ENCODE measurements at regions not wholly inside any gene's neighbourhood (a gene's known extent, or its start where the extent isn't known, plus 50 kb on each side); places are given as distances from the start of the nearest gene placed in this dataset.

GRCh38 chr6:122128445-122128844 lies 271.0 kb upstream of the HSF2 start:
- no peak for TF ChIP-seq POLR2A (IDR thresholded peaks at IDR 0.05)
- TF ChIP-seq POLR2AphosphoS5 (IDR thresholded peaks at IDR 0.05), result no peak
- TF ChIP-seq CTCF (IDR thresholded peaks at IDR 0.05), result no peak
- TF ChIP-seq EP300 (IDR thresholded peaks at IDR 0.05), result no peak
- WGBS, result 91% methylated on average over 1 of the region's 1 CpG
- H3K4me1 ChIP-seq, result no peaks in the 10 kb centered on the region

GRCh38 chr6:122129313-122130025 lies 270.0 kb upstream of the HSF2 start:
- Histone ChIP-seq H3K4me3 (no peak overlapping the region), H3K9me3 (no peaks in the 10 kb centered on the region), H3K27me3 (no peaks in the 10 kb centered on the region), H3K36me3 (no peaks in the 10 kb centered on the region), H3K4me1 (no peaks in the 10 kb centered on the region), H3K27ac (no peak overlapping the region)
- 91% methylated on average over 1 of the region's 1 CpG for WGBS
- DNase-seq (ENCODE audit: low spot score in 2 of 2), result no peak
- TF ChIP-seq POLR2AphosphoS5 (IDR thresholded peaks at IDR 0.05) (no peak), EP300 (IDR thresholded peaks at IDR 0.05) (no peak), CTCF (IDR thresholded peaks at IDR 0.05) (no peak), POLR2A (IDR thresholded peaks at IDR 0.05) (no peak)

More at GRCh38 chr6:122128445-122128844, 271.0 kb upstream of the HSF2 start:
- Histone ChIP-seq H3K27me3 (no peaks in the 10 kb centered on the region), H3K4me3 (no peak overlapping the region), H3K9me3 (no peaks in the 10 kb centered on the region), H3K27ac (no peak overlapping the region), H3K36me3 (no peaks in the 10 kb centered on the region)
- no peak for DNase-seq (ENCODE audit: low spot score in 2 of 2)

- WGBS, result 54% methylated on average over 3 of the region's 3 CpGs
- H3K27me3 ChIP-seq, result no peaks in the 10 kb centered on the region
- H3K36me3 ChIP-seq, result no peaks in the 10 kb centered on the region
- no peak overlapping the region for H3K4me3 ChIP-seq
- DNase-seq (ENCODE audit: low spot score in 2 of 2), result no peak
- no peak for TF ChIP-seq EP300 (IDR thresholded peaks at IDR 0.05)
- TF ChIP-seq POLR2A (IDR thresholded peaks at IDR 0.05), result no peak
- no peak for TF ChIP-seq POLR2AphosphoS5 (IDR thresholded peaks at IDR 0.05)
- no peak for TF ChIP-seq CTCF (IDR thresholded peaks at IDR 0.05)
- no peak overlapping the region for H3K27ac ChIP-seq
- no peaks in the 10 kb centered on the region for H3K4me1 ChIP-seq
- no peaks in the 10 kb centered on the region for H3K9me3 ChIP-seq
Measured at GRCh38 chr6:122130026-122130348, 269.5 kb upstream of the HSF2 start.

- Histone ChIP-seq H3K36me3 (no peaks in the 10 kb centered on the region), H3K9me3 (no peaks in the 10 kb centered on the region), H3K27ac (no peak overlapping the region), H3K4me1 (no peaks in the 10 kb centered on the region), H3K27me3 (no peaks in the 10 kb centered on the region), H3K4me3 (no peak overlapping the region)
- DNase-seq (ENCODE audit: low spot score in 2 of 2), result no peak
- whole genome bisulfite sequencing, result 57% methylated on average over 2 of the region's 2 CpGs
- TF ChIP-seq CTCF (IDR thresholded peaks at IDR 0.05), result no peak
- no peak for TF ChIP-seq EP300 (IDR thresholded peaks at IDR 0.05)
- TF ChIP-seq POLR2AphosphoS5 (IDR thresholded peaks at IDR 0.05), result no peak
- TF ChIP-seq POLR2A (IDR thresholded peaks at IDR 0.05), result no peak
Measured at GRCh38 chr6:122130518-122130917, 268.9 kb upstream of the HSF2 start.

- H3K36me3 ChIP-seq, result no peaks in the 10 kb centered on the region
- H3K27me3 ChIP-seq, result no peaks in the 10 kb centered on the region
- no peak for DNase-seq (ENCODE audit: low spot score in 2 of 2)
- H3K9me3 ChIP-seq, result no peaks in the 10 kb centered on the region
- TF ChIP-seq POLR2AphosphoS5 (IDR thresholded peaks at IDR 0.05), result no peak
- TF ChIP-seq POLR2A (IDR thresholded peaks at IDR 0.05), result no peak
- no peak for TF ChIP-seq EP300 (IDR thresholded peaks at IDR 0.05)
- no peak for TF ChIP-seq CTCF (IDR thresholded peaks at IDR 0.05)
- no peak overlapping the region for H3K4me3 ChIP-seq
- H3K4me1 ChIP-seq, result no peaks in the 10 kb centered on the region
- 39% methylated on average over 1 of the region's 1 CpG for WGBS
- H3K27ac ChIP-seq, result no peak overlapping the region
Measured at GRCh38 chr6:122136386-122136785, 263.1 kb upstream of the HSF2 start.

All from suprapubic skin (tissue), 4 donors.